Smooth muscle cell (in vitro differentiated cells): ENCODE measurements at regions not wholly inside any gene's neighbourhood (a gene's known extent, or its start where the extent isn't known, plus 50 kb on each side); places are given as distances from the start of the nearest gene placed in this dataset.
A peak's percentile ranks its signal among the peaks of the same experiment; 100 is the strongest.

ENCODE experiments used
- DNase-seq: peaks from one replicate; lab custom pipeline; 2025; ENCODE audit not compliant: unreplicated experiment; lab: John Stamatoyannopoulos, UW
- H2AFZ ChIP-seq: fragments of 200-600 bp; sonication (generic); 2 replicates; pipeline ENCODE4 v1.6.0; 2016; ENCODE audit warnings: antibody characterized with exemption, low read depth, mild to moderate bottlenecking
- H3F3A ChIP-seq: fragments of 200-600 bp; sonication (generic); 2 replicates; pipeline ENCODE4 v1.6.0; 2017; ENCODE audit warnings: antibody characterized with exemption, low read depth
- H3K27ac ChIP-seq: fragments of 200-600 bp; sonication (generic); 2 replicates; pipeline ENCODE4 v1.5.1; 2016; ENCODE audit warnings: low read depth, mild to moderate bottlenecking
- H3K27me3 ChIP-seq: fragments of 200-600 bp; sonication (generic); 2 replicates; pipeline ENCODE4 v1.6.1; 2016; ENCODE audit warnings: low read depth, mild to moderate bottlenecking
- H3K36me3 ChIP-seq: fragments of 200-600 bp; sonication (generic); 2 replicates; pipeline ENCODE4 v1.5.1; 2016; ENCODE audit warnings: low read depth
- H3K4me1 ChIP-seq: fragments of 200-600 bp; sonication (generic); 2 replicates; pipeline ENCODE4 v1.5.1; 2016; ENCODE audit warnings: low read depth
- H3K4me2 ChIP-seq: fragments of 200-600 bp; sonication (generic); 2 replicates; pipeline ENCODE4 v1.6.0; 2016; ENCODE audit warnings: mild to moderate bottlenecking
- H3K4me3 ChIP-seq: fragments of 200-600 bp; sonication (generic); 2 replicates; pipeline ENCODE4 v1.5.1; 2016; ENCODE audit warnings: mild to moderate bottlenecking
- H3K79me2 ChIP-seq: fragments of 200-600 bp; sonication (generic); 2 replicates; pipeline ENCODE4 v1.6.0; 2016; ENCODE audit warnings: low read depth, mild to moderate bottlenecking
- H3K9ac ChIP-seq: fragments of 200-600 bp; sonication (generic); 2 replicates; pipeline ENCODE4 v1.6.0; 2016; ENCODE audit warnings: low read depth
- H3K9me3 ChIP-seq: fragments of 200-600 bp; sonication (generic); replicated peaks from 2 replicates; pipeline ENCODE4 v1.5.1; 2016; ENCODE audit warnings: low read depth
- H4K20me1 ChIP-seq: fragments of 200-600 bp; sonication (generic); 2 replicates; pipeline ENCODE4 v1.6.0; 2016; ENCODE audit warnings: low read depth
- CTCF ChIP-seq: fragments of 200-600 bp; sonication (generic); IDR thresholded peaks from 2 replicates; pipeline ENCODE4 v1.5.1; 2017; ENCODE audit warnings: borderline replicate concordance, mild to moderate bottlenecking, antibody characterized with exemption; ENCODE audit not compliant: insufficient read depth, poor library complexity, severe bottlenecking
- WGBS: methylation state at CpG from one replicate; pipeline ENCODE4 v1.1.7; 2016; ENCODE audit warnings: low lambda C conversion rate; 5-methylcytosine and 5-hydroxymethylcytosine counted together

DNA sequence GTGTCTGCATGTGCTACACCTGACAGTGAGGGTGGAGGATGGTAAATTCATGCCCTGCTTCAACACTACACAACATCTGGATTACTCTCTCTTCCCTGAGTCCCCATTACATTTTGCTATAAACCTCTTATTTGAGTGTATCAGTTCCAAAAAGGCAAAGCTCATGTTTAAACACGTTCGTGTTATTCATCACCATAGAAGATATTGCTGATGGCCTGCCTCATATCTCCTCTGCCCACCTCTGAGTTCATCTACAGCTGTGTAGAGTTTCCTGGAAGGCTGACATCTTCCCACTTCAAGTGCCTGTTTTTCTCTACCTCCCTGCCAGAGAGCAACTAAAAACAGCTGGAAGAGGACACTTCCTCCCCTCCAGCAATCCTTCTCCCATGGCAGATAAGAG, 433.2 kb downstream of the ISL1 start:
- Histone ChIP-seq H3K4me1 (no peaks in the 10 kb centered on the region), H3K4me3 (no peak overlapping the region), H3F3A (no peaks in the 10 kb centered on the region), H3K79me2 (no peaks in the 10 kb centered on the region), H3K9me3 (no peaks in the 10 kb centered on the region), H4K20me1 (no peaks in the 10 kb centered on the region), H3K27ac (no peak overlapping the region), H3K36me3 (no peaks in the 10 kb centered on the region), H3K27me3 (no peaks in the 10 kb centered on the region), H2AFZ (no peak overlapping the region), H3K9ac (no peak overlapping the region), H3K4me2 (no peak overlapping the region)
- no peak for TF ChIP-seq CTCF
- DNase-seq = no peak
- WGBS = 94% methylated on average over 2 of the region's 2 CpGs

DNA sequence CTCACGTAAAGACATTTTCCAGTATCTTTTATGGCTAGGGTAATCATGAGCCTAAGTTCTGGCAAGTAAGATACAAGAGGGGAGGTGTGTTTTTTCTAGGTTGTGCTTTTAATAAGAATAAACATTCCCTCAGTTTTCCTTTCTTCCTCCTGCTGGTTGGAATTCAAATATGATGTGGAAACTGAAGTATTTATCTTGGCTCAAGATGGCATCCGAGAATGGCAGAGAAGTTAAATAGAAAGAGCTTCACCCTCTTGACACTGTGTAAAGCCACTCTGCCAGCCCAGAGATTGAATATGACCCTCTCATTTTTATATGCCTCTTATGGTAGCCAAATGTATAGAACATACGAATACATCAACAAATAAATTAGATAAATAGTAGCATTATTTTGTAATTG, 438.4 kb downstream of the ISL1 start:
- Histone ChIP-seq H3K36me3 (no peaks in the 10 kb centered on the region), H4K20me1 (no peaks in the 10 kb centered on the region), H3K4me1 (no peaks in the 10 kb centered on the region), H2AFZ (no peak overlapping the region), H3K9me3 (no peaks in the 10 kb centered on the region), H3K4me2 (no peak overlapping the region), H3K79me2 (no peaks in the 10 kb centered on the region), H3K27me3 (no peaks in the 10 kb centered on the region), H3F3A (no peaks in the 10 kb centered on the region), H3K27ac (no peak overlapping the region), H3K9ac (no peak overlapping the region), H3K4me3 (no peak overlapping the region)
- TF ChIP-seq CTCF = no peak
- no peak for DNase-seq
- WGBS = 94% methylated on average over 3 of the region's 3 CpGs

GRCh38 chr5:51829230-51829629, 446.0 kb downstream of the ISL1 start:
- Histone ChIP-seq H3K9me3 (no peaks in the 10 kb centered on the region), H2AFZ (no peak overlapping the region), H3K27me3 (no peaks in the 10 kb centered on the region), H3F3A (no peaks in the 10 kb centered on the region), H3K27ac (peak overlapping the region; percentile 13), H3K4me3 (no peak overlapping the region), H4K20me1 (no peaks in the 10 kb centered on the region), H3K4me2 (no peak overlapping the region), H3K36me3 (no peaks in the 10 kb centered on the region), H3K9ac (no peak overlapping the region), H3K79me2 (no peaks in the 10 kb centered on the region), H3K4me1 (no peaks in the 10 kb centered on the region)
- DNase-seq = no peak
- TF ChIP-seq CTCF = no peak
- WGBS = 68% methylated on average over 2 of the region's 2 CpGs

DNA sequence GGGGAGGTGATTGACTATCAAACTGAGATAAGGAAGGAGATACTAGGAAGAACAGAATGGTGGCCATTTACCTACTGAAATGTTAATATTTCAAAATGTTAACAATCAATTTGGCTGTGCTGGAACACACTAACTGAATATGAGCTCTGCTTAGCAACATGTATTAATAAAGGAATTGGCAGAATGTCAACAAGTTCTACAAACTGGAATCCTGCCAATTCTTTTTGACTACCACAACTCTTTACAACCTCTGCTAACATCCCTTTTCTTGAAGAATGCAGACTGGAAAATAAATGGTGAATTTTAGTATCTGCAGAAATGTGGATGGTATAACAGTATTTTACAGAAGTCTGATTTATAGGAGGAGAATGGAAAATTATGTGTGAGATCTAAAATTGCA, 446.4 kb downstream of the ISL1 start:
- H3F3A ChIP-seq = no peaks in the 10 kb centered on the region
- H3K4me1 ChIP-seq = no peaks in the 10 kb centered on the region
- DNase-seq = no peak
- H3K9ac ChIP-seq = no peak overlapping the region
- H3K27ac ChIP-seq = no peak overlapping the region
- no peak overlapping the region for H2AFZ ChIP-seq
- no peaks in the 10 kb centered on the region for H3K36me3 ChIP-seq
- no peak overlapping the region for H3K4me2 ChIP-seq
- no peaks in the 10 kb centered on the region for H3K9me3 ChIP-seq
- no peak for TF ChIP-seq CTCF
- no peaks in the 10 kb centered on the region for H3K27me3 ChIP-seq
- H3K79me2 ChIP-seq = no peaks in the 10 kb centered on the region
- no peaks in the 10 kb centered on the region for H4K20me1 ChIP-seq
- H3K4me3 ChIP-seq = no peak overlapping the region
